NCI-H1417 (cell line): ENCODE measurements at regions not wholly inside any gene's neighbourhood (a gene's known extent, or its start where the extent isn't known, plus 50 kb on each side); places are given as distances from the start of the nearest gene placed in this dataset.
"Not testable (repeated sequence)": the region's sequence is repeated elsewhere in the genome, so short reads cannot be mapped to it uniquely, and the experiment has no call there.

Experiments used
- DNase-seq, 3 experiments: peaks; one replicate each; lab custom pipeline; 2025; lab: John Stamatoyannopoulos, UW

DNA sequence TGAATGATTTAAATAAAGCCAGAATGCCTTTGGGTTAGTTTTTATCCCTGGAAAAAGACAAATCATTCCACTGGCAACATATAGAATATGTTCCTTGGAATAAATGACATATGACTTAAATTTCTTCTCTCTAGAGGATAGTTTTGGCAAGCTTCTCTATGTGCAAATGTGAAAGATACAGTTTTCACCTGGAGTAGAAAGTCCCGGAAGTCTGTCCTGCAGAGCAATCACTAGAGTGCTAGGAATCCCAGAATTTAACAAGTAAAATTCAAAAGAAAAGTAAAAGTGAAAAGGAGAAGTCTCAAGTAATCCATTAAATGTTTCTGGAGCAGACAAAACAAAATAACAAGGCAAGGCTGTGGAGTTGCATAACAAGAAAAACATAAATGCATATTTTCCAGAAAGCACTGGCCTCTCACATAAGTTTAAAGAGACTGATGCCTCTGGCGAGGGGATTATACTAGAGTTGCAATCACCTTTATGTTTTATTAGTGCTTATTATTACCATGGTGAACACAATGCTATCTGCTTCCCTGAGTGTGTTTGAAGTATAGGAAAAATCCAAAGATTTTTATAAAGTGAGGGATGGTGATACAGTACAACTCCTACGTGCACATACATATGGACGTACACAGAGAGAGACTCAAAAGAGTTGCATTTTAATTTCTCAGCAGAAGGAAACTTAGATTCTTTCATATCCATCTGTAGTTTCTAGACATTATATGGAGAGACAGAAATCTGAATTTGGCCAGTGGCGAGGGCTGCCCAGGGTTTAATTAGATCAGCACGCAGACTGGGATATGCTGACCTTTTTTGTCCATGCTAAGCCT, 188.3 kb upstream of the ANKRD55 start:
- no peak for DNase-seq

DNA sequence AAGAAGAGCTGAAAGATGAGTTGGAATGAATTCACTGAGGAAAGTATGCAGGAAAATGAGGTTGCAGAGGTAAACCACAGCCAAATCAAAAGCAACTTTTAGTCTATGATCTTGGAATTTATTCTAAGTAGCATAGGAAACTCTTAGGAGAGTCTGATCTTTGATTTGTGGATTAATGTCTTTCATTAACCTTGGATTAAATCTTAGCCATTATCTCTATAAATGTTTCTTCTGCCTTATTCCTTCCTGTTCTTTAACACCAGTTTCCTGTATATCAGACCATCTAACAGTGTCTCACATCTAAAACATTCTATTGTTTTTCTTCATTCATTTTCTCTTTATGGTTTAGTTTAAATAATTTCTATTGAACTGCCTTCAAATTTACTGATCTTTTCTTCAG, 187.2 kb upstream of the ANKRD55 start:
- DNase-seq, result no peak

DNA sequence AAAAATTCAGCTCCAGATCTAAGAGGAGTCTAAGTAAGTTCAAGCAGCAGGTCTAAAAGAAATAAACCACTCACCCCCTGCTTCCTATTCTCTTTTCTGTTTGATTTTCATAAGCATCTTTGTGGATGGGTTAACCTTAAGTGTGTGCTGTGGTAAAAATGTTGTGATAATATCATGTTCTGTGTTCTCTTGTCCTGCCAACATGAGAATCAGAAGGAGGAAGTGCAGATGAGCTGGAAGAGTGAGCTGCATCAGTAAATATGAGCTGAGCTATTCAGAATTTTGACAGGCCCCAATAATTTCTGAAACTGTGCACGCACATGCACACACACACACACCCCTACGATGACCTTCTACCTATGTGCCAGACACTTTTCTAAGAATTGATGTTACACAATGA, 186.5 kb upstream of the ANKRD55 start:
- no peak for DNase-seq

DNA sequence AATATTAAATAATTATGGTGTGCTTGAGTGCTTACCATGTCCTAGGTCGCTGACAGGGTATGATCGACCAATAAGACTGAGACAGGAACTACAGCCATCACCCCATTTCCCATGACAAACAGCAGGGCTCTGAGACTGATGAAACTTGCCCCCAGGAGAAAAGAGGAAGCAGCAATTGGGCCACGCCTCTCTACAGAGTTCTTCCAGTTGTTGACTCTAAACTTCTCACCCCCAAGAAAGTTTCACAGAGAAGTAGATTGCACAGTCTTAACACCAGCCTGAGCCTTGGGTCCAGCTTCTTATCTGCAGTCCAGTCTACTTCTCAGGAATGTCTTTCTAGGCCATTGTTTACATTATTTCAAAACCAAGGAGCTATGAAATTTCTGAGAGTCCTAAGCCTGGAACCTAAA, 182.2 kb upstream of the ANKRD55 start:
- no peak for DNase-seq

DNA sequence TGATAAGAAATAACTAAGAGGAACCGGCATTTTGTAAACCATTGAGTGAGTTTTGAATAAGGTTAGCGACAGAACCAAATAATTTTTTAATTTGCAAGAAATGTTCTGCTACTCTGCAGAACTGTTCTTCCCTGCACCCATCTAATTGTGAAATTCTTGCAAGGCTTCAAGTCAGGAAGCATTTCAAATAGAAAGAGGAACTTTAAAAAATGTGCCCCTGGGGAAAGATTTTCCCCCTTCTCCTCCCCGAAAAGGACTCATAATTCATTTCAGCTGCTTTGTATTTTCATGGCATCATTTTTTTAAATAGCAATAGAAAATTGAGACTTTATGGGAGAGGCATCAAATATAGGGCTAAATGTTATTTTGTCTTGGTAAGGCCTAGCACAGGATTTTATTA, 180.9 kb upstream of the ANKRD55 start:
- DNase-seq, result no peak

DNA sequence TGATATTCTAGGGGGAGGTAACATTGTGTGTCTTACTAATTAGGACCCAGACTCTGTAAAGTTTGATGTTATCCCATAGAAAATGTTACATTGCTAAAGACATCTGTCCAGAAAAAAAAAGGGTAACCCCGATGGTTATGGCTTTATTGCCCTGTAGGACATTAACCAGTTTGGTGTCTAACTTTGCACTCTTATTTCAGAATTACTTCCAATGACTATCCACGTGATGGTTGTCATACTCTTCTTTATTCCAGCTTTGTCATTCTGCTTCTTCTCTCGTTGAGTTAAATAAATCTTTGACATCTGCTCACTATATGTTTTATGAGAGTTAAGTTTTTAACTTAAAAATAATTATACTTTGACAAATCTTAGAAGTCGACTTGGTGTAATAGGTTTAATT, 180.4 kb upstream of the ANKRD55 start:
- no peak for DNase-seq

DNA sequence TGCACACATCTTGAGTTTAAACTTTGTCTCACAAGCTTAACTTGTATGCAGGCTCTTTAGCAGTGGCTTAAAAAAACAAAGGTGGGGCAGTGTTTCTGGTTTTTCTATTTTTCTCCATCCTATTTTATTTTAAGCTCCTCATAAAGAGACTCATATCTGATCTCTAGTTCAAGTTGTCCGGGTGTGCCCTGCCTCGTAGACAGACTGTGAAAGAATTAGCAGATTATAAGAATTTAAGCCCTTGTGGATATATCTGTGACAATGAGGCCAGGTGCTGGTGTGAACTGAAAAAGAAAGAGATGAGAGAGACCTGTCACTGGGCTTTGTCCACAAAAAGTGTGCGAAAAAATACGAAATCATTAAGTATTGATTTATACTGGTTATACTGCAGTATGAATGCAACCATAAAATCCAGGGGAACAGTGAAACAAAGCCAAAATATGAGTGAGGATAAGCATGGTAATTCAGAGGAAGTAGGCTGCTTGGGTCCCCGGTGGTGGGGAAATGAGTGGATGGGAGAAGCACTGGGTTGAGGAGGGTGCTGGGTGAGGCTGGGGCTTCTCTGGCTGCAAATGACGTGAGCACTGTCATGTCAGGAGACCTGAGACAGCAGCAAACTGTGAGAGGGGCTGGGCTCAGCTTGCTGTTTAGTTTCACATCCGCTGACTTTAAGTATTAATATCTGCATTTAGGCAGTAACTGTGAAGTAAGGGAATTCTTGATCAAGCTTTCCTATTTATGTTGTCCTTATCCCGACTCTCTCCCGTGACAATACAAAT, 179.7 kb upstream of the ANKRD55 start:
- DNase-seq, result no peak

DNA sequence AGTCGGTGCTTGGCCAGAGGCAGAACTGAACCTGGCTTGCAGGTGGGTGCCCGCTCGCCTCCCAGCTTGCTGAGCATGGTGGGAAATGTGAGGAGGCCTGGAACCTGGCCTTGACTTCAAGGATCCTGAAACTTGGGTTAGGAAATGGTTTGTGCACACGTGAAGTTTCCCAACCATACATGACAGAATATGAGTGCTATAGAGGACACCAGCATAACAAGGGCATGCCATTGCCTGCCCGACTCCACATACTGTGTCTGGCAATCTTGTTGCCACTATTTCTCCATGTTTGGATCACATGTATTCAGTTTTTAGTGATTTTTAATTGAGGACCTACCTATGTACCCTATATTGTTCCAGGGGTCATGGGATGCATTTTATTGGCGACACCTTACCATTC, 177.6 kb upstream of the ANKRD55 start:
- DNase-seq, result no peak

DNA sequence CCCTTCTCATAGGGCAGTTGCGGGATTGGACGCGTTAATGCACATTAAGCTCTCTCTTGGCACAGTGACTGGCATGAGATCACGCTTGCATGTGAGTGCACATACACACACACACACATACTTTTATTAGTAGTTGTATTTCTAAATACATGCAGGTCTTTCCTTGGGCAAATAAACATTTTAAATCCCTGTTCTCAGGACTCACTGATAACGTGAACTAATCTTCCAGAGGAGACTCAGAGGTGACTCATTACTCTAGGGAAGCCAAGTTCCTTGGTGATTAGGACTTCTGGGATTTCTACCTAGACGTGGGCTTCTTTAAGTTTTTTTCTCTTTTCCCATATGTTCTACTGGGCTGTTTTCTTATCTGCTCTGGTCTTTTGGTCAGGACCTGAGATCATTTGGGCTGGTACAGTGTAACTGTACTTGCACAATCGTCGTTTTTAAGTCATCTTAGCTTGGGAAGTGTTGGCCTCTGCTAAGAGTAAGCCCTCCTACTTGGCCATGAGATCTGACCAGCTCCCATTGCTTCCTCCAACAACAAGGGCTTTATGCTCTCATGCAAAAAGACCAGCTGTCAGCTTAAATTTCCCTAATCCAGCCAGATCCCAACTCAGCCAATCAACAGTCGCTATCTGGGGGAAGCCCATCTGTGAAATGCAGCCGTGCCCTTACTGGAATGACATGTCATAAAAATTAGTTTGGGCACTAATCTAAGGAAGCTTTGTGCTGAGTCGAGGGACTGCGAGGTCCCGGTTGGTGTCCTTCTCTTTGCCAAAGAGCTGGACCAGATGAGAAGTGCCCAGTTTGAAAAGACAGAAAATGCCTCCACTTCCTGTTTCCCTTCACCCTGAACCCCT, 176.4 kb upstream of the ANKRD55 start:
- DNase-seq, result no peak

DNA sequence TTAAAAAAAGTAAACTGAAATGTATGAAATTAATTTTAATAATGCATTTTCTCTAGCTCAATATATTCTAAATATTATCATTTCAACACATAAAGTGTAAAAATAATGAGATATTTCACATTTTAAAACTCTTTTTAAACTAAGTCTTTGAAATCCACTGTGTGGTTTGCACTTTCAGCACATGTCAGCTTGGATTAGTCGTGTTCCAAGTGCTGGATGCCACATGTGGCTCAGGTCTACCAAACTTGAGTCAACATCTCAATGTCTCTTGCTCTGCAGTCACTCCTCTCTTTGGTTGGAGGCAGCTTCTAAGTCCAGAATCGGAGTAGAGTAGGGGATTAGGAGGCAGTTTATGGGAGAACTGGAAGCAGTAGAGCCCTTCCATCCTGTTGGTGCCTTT, 173.7 kb upstream of the ANKRD55 start:
- no peak for DNase-seq

DNA sequence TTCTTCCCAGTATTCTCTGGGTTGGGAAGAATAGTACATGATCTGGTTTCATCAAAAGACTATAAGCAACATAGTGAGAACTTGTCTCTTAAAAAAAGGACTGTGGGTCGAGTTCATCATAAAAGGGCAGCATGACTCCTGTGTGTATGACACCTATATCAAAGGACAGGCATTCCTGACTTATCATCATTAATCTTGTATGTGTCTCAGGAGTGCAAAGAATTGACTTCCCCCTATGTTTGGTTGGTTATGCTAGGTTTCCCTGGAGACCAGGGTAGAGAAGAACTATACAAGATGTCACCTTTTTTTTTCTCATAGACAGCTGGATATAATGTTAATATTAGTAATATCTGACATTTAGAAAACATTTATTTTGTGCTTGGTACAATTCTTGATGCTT, 173.1 kb upstream of the ANKRD55 start:
- no peak for DNase-seq

DNA sequence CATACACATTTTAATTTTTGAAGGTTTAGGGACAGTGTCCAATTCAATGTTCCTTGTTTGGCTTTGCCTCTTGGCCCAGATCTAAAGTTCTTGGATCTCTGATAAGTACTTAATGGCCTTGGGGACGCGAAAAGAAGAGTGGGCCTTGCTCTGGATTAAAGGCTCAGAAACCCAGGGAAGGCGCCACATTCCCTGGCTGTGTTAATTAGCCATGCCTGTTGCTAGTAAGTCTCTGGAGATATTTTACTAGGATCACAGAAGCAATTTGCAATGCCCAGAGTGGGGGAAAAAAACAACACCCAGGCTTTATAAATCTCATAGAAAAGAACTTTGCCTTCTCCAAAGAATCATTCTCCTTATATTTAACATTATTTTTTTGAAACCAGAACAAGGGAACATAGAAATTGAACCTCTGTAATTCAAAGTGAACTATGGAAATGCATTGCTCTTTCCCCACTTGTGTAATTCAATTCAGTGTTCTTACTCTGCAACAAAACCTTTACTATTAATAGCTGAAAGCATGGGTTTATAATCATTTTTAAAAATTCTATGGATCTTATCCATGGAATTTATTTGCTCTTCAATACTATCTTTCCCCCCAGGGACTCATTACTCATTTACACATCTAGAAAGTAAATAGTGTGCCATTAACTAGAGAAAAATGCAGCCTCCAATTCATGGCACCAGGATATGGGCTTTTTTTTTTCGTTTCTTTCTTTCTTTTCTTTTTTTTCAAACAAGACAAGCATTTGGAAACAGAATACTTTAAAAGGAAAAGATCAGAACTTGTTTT, 172.2 kb upstream of the ANKRD55 start:
- peak in 1 of 3 experiments; percentile 12 for DNase-seq

DNA sequence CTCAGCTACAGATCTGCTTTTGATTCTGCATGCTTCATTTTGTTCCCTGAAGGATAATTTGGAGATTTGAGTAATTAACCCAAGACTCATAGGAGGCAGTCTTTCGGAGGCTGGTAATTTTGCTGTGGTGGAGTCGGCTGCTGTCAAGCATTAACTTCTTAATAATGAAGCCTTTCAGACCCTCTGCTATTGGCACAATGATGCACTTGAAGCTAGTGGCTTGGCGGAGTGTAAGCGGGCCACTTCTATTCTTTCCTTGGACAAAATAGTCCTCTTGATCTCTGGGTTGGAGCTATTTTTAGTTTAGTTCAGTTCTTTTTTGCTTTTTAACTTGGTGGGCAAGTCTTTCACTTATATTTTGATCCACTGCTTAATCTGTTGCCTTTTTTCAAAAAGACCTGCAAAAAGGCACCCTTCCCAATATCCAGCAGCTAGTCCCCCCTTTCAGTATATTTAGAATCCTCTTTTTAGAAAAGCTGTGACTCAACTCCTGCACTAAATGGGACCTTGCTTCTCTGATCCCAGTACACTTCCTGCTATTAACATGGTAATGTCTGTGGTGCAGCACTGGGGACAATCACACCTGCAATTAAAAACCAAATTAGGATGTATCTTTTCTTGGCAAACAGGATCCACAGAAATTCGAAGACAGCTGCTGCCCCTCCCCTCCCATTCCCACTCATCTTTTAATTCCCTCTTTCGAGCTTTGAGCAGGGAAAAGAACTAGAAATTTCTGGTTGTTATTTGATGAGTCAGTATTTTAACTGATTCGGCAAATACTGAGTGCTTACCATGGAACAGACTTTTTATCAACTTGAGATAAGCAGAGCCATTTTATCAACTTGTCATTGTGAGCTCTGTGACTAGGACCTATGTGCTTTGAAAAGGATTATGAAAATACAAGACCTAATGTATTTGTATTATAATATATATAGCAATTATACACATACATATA, 169.4 kb upstream of the ANKRD55 start:
- peak in 1 of 3 experiments; percentile 28 for DNase-seq

DNA sequence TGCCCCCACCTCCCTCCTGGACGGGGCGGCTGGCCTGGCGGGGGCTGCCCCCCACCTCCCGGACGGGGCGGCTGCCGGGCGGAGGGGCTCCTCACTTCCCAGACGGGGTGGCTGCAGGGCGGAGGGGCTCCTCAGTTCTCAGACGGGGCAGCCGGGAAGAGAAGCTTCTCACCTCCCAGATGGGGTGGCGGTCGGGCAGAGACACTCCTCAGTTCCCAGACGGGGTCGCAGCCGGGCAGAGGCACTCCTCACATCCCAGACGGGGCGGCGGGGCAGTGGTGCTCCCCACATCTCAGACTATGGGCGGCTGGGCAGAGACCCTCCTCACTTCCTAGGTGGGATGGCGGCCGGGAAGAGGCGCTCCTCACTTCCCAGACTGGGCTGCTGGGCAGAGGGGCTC, 164.7 kb upstream of the ANKRD55 start:
- DNase-seq, result not testable (repeated sequence)

DNA sequence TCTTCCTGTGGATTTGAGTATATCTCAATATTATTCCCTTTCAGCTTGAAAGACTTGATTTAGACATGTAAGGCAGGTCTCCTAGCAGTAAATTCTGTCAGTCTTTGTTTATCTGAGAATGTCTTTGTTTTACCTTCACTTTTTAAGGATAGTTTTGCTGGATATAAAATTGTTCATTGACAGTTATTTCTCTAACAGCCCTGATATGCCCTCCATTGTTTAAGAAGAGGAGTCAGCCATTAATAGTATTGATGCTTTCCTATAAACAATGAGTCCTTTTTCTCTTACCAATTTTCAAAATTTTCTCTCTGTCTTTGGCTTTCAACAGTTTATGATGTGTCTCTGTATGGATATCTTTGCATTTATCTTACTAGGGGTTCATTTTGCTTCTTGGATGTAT, 163.5 kb upstream of the ANKRD55 start:
- DNase-seq, result no peak

DNA sequence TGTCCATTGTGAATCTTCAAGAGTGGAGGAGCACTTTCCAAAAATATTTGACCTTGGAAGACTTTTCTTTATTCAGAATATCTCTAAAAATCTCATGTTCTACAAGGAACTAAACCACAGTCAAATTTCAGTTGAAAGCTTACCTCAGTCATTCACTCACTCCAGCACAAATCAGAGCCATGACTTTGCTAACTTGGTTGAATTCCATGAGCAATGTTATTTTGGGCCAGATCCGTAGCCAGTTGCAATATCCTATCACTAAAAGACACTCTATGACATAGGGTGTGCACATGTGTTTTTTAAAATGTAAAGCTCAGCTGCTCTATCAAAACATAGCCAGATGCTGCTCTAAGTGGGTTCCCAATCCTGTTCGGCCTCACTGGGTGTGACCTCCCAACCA, 156.1 kb upstream of the ANKRD55 start:
- no peak for DNase-seq

DNA sequence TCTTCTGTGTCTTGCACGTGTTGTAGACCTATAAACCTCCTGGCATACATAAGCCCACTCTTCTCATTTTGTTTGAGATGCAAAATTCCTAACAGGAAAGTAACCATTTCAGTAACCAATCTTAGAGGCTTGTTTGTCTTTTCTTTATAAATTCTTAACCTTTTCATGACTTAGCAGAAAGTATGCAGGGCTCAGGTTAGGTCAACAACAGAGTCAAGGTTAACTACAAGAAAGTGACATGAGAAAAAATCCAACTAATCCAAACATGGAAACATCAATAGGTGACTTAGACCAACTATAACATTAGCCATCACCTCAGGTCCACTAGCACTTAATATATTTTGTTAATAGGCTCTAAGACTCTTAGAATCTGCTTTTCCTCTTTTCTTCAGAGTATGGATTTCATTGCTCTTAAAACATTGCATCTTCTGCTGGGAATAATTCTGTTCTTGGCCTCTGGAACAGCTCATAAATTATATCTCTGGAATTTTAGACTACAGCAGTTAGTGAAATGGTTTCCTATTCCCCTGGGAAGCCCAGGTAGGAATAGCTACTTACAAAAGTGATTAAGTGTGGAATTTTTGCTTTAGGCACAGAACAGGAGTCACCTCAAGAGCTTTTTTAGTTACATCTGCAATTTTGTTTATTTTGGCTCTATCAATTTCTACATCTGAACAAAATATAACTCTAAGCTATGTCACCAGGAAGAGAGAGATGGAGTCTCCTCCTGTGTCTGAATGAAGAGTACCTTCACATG, 155.3 kb upstream of the ANKRD55 start:
- DNase-seq, result peak in 1 of 3 experiments; percentile 17

DNA sequence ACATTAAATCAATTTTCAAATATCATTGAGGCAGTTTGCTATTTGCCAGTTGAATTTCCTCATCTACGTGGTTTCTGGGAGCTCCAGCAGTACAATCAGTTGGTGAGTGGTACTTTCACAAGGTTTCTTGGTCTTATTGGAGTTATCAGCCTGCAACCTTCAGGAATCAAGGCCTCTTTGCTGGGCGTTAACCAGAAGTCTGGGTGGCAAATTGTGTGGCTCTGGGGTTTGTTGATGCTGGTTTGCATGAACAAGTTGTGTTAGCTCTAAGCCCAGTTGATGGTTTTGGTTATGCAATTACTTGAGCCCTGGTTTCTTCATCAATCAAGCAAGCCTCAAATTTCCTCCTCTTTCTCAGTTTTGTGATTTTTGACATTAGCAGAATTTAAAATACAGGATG, 152.9 kb upstream of the ANKRD55 start:
- DNase-seq, result no peak

DNA sequence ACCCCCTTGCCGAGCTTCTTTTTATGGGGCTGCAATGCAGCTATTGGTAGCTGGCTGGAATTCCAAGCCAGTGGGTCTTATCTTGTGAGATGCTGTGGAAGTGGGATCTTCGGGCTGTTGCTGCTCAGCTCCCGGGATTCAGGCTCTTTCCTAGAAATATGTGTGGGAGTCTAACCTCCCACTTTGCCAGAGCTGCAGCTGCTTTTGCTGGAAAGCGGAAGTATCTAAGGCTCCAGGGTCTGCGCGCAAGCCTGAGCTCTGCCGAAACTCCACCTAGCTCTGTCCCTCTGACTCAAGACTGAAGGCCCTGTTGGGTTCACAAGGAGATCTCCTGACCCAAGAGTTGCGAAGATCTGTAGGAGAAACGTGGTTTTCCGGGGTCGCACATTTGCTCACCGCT, 151.1 kb upstream of the ANKRD55 start:
- no peak for DNase-seq

DNA sequence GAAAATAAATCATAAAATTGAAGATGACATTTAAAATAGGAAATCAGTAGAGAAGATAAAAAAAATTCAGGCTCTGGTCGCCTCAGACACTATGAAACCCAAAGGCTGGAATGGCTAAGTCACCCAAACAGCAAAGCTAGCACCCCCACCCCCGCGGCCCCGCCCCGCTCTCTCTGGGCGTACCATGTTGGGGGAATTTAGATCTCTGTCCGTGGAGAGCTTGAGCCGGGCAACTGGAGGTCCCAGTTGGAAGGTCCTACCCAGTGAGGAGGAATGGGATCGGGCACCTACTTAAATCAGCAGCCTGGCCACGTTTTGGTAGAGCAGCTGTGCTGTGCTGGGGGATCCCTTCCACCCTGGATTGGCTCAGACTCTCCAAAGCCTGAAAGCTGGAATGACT, 150.6 kb upstream of the ANKRD55 start:
- DNase-seq, result no peak
